Panc1 (cell line): ENCODE measurements at regions not wholly inside any gene's neighbourhood (a gene's known extent, or its start where the extent isn't known, plus 50 kb on each side); places are given as distances from the start of the nearest gene placed in this dataset.

Experiments
- ATAC-seq: fragments of 200-7000 bp; cut with Tn5 transposase; 2 replicates; pipeline ENCODE4 v1.9.1; 2020; ENCODE audit warnings: mild to moderate bottlenecking, moderate library complexity
- BruUV-seq: library from RNA; stranded (reverse); fragments of 400-500 nt; replicated peaks from 2 replicates; lab custom pipeline; 2021; lab: Mats Ljungman, UMichigan
- CTCF ChIA-PET: fragments of 300-600 bp; sonication (Branson Sonifier 250); formaldehyde crosslinking; loops from one replicate; lab custom pipeline; 2022; ENCODE audit warnings: antibody characterized with exemption; lab: Charles Lee
- POLR2A ChIA-PET: fragments of 300-600 bp; sonication (Branson Sonifier 250); formaldehyde crosslinking; loops from one replicate; lab custom pipeline; 2022; ENCODE audit warnings: antibody characterized with exemption; lab: Charles Lee
- DNase-seq: peaks from one replicate; pipeline ENCODE4 v3.0.0-alpha.2; 2010; ENCODE audit warnings: low read depth, low spot score
- H3K27ac ChIP-seq: 2 replicates; pipeline ENCODE4 v1.5.1; 2011; ENCODE audit warnings: mild to moderate bottlenecking, low read length, inconsistent platforms
- H3K27me3 ChIP-seq: fragments of 200-500 bp; sonication (Bioruptor generic); 2 replicates; pipeline ENCODE4 v1.6.0; 2014; ENCODE audit warnings: low read length, inconsistent platforms; ENCODE audit not compliant: control insufficient read depth, insufficient read depth
- H3K36me3 ChIP-seq: fragments of 200-500 bp; sonication (Bioruptor generic); 2 replicates; pipeline ENCODE4 v1.5.1; 2014; ENCODE audit warnings: inconsistent platforms, mild to moderate bottlenecking, low read length, moderate library complexity; ENCODE audit not compliant: control insufficient read depth, insufficient read depth
- H3K4me1 ChIP-seq: 2 replicates; pipeline ENCODE4 v1.5.1; 2011; ENCODE audit warnings: inconsistent platforms, mild to moderate bottlenecking, low read length, moderate library complexity; ENCODE audit not compliant: control insufficient read depth, insufficient read depth
- H3K4me3 ChIP-seq, 2 experiments: 2 replicates each; pipeline ENCODE4 v1.5.1; 2011 to 2012; ENCODE audit warnings: low read depth in 2 of 2, low read length in 2 of 2, mild to moderate bottlenecking in 2 of 2, inconsistent platforms in 1 of 2, moderate library complexity in 1 of 2
- H3K9me3 ChIP-seq: fragments of 200-500 bp; sonication (Bioruptor generic); 2 replicates; pipeline ENCODE4 v1.5.1; 2014; ENCODE audit warnings: low read depth, mild to moderate bottlenecking, inconsistent platforms, low read length, moderate library complexity; ENCODE audit not compliant: control insufficient read depth, insufficient read depth
- POLR2AphosphoS5 ChIP-seq: IDR thresholded peaks from 2 replicates; pipeline ENCODE4 v1.6.1; 2012; ENCODE audit warnings: mild to moderate bottlenecking, low read depth, low read length, moderate library complexity
- SIN3A ChIP-seq: IDR thresholded peaks from 2 replicates; pipeline ENCODE4 v1.6.1; 2012; ENCODE audit warnings: low read depth, mild to moderate bottlenecking, low read length, moderate library complexity, borderline replicate concordance; ENCODE audit not compliant: insufficient read depth
- TCF7L2 ChIP-seq: IDR thresholded peaks from 2 replicates; pipeline ENCODE4 v1.6.1; 2011; ENCODE audit warnings: mild to moderate bottlenecking, low read depth, low read length, inconsistent platforms
- in situ Hi-C: cut with HindIII; loops from 2 replicates; pipeline ENCODE4 v1.10.0; 2016; ENCODE audit warnings: low sequenced_read_pairs, low pct_unique_long_range_greater_than_20kb
- intact Hi-C: fragments of 100-400 bp; cut with micrococcal nuclease; formaldehyde crosslinking; loops from one replicate; pipeline ENCODE4 v1.10.0; 2022; ENCODE audit not compliant: unreplicated experiment
- TF ChIP-seq, protein P1 (sequence below), 2 experiments: IDR thresholded peaks; 2 replicates each; pipeline ENCODE4 v1.6.1; 2011 to 2012; ENCODE audit warnings: low read depth in 2 of 2, control low read depth in 1 of 2, low read length in 1 of 2, mild to moderate bottlenecking in 1 of 2, moderate library complexity in 1 of 2; ENCODE audit not compliant: insufficient read depth in 1 of 2
- TF ChIP-seq, protein P2 (sequence below): fragments of 450-650 bp; IDR thresholded peaks from 2 replicates; pipeline ENCODE4 v1.5.1; 2017; ENCODE audit warnings: mild to moderate bottlenecking

DNA sequence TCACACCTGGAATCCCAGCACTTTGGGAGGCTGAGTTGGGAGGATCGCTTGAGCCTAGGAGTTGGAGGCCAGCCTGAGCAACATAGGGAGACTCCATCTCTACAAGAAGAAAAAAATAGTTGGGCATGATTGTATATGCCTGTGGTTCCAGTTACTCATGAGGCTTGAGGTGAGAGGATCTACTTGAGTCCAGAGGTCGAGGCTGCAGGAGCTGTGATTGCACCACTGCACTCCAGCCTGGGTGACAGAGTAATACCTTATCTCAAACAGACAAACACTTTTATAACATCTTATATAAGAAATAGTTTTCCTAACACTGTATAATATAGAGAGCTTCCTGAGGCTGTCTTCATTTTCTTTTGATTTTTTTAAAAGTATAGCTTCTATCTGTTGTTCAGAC lies 448.4 kb upstream of the COBL start:
- no peak for ATAC-seq
- in situ Hi-C loops = no loop called here
- Histone ChIP-seq H3K27ac (no peak overlapping the region), H3K4me3 (no peak overlapping the region), H3K36me3 (no peaks in the 10 kb centered on the region), H3K4me1 (no peaks in the 10 kb centered on the region), H3K9me3 (no peaks in the 10 kb centered on the region), H3K27me3 (no peaks in the 10 kb centered on the region)
- DNase-seq = no peak
- ChIA-PET CTCF (no interaction called here), POLR2A (no interaction called here)
- no TSS peak for BruUV-seq
- TF ChIP-seq, protein P1, sequence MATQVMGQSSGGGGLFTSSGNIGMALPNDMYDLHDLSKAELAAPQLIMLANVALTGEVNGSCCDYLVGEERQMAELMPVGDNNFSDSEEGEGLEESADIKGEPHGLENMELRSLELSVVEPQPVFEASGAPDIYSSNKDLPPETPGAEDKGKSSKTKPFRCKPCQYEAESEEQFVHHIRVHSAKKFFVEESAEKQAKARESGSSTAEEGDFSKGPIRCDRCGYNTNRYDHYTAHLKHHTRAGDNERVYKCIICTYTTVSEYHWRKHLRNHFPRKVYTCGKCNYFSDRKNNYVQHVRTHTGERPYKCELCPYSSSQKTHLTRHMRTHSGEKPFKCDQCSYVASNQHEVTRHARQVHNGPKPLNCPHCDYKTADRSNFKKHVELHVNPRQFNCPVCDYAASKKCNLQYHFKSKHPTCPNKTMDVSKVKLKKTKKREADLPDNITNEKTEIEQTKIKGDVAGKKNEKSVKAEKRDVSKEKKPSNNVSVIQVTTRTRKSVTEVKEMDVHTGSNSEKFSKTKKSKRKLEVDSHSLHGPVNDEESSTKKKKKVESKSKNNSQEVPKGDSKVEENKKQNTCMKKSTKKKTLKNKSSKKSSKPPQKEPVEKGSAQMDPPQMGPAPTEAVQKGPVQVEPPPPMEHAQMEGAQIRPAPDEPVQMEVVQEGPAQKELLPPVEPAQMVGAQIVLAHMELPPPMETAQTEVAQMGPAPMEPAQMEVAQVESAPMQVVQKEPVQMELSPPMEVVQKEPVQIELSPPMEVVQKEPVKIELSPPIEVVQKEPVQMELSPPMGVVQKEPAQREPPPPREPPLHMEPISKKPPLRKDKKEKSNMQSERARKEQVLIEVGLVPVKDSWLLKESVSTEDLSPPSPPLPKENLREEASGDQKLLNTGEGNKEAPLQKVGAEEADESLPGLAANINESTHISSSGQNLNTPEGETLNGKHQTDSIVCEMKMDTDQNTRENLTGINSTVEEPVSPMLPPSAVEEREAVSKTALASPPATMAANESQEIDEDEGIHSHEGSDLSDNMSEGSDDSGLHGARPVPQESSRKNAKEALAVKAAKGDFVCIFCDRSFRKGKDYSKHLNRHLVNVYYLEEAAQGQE (IDR thresholded peaks at IDR 0.05; ENCODE audit: insufficient read depth in 1 of 2, low read depth in 2 of 2, low read length in 1 of 2) = no peak
- TF ChIP-seq TCF7L2 (no peak), POLR2AphosphoS5 (no peak), SIN3A (no peak)
- TF ChIP-seq, protein P2, sequence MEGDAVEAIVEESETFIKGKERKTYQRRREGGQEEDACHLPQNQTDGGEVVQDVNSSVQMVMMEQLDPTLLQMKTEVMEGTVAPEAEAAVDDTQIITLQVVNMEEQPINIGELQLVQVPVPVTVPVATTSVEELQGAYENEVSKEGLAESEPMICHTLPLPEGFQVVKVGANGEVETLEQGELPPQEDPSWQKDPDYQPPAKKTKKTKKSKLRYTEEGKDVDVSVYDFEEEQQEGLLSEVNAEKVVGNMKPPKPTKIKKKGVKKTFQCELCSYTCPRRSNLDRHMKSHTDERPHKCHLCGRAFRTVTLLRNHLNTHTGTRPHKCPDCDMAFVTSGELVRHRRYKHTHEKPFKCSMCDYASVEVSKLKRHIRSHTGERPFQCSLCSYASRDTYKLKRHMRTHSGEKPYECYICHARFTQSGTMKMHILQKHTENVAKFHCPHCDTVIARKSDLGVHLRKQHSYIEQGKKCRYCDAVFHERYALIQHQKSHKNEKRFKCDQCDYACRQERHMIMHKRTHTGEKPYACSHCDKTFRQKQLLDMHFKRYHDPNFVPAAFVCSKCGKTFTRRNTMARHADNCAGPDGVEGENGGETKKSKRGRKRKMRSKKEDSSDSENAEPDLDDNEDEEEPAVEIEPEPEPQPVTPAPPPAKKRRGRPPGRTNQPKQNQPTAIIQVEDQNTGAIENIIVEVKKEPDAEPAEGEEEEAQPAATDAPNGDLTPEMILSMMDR = no peak
- intact Hi-C loops = no loop called here

DNA sequence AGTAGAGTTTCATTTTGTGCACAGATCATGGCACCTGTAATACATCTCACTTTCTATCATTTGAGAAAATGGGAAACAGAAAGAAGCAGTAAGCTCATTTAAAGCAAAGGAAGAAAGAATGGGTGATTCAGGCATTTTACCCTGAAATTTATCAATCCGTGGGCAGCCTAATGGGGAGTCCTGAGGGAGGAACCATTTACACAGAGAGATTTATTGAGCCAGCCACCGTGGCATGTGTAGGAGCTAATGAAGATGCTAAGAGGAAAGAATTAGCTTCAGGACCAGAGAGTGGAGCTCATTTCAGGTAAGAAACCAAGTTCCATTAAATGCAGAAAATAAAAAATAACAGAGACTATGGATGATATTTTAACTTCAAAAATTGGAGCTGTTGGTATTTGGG lies 443.4 kb upstream of the COBL start:
- ATAC-seq = no peak
- no peaks in the 10 kb centered on the region for H3K9me3 ChIP-seq
- intact Hi-C loops = no loop called here
- no TSS peak for BruUV-seq
- ChIA-PET CTCF (no interaction called here), POLR2A (no interaction called here)
- no peaks in the 10 kb centered on the region for H3K36me3 ChIP-seq
- no peak overlapping the region for H3K27ac ChIP-seq
- H3K27me3 ChIP-seq = no peaks in the 10 kb centered on the region
- DNase-seq = no peak
- in situ Hi-C loops = no loop called here
- no peak for TF ChIP-seq SIN3A
- TF ChIP-seq, protein P2 = no peak
- TF ChIP-seq, protein P1 (IDR thresholded peaks at IDR 0.05; ENCODE audit: insufficient read depth in 1 of 2, low read depth in 2 of 2, low read length in 1 of 2) = no peak
- no peak for TF ChIP-seq TCF7L2
- TF ChIP-seq POLR2AphosphoS5 = no peak
- no peaks in the 10 kb centered on the region for H3K4me1 ChIP-seq
- H3K4me3 ChIP-seq = no peak overlapping the region
